ENCODE measurements at regions not wholly inside any gene's neighbourhood (a gene's known extent, or its start where the extent isn't known, plus 50 kb on each side); places are given as distances from the start of the nearest gene placed in this dataset.

- no peak for TF ChIP-seq EZH2 (IDR thresholded peaks at IDR 0.05; ENCODE audit: low read depth)
- TF ChIP-seq CTCF (conservative IDR thresholded peaks at IDR 0.05): no peak
Observed at GRCh38 chr2:26529406-26530239, 51.7 kb upstream of the OTOF start.

All from PC-9 (cell line).